Stimulated activated CD4-positive, alpha-beta T cell treated with anti-CD3 and anti-CD28 coated beads, Interleukin-4, amount 100 ng/mL, for 48 hours (primary cell): ENCODE measurements at regions not wholly inside any gene's neighbourhood (a gene's known extent, or its start where the extent isn't known, plus 50 kb on each side); places are given as distances from the start of the nearest gene placed in this dataset.

Source experiments
- DNase-seq, 2 donors: peaks; one replicate each; pipeline ENCODE4 v3.0.0-alpha.2; 2020; ENCODE audit warnings: low read depth in 2 of 2

DNA sequence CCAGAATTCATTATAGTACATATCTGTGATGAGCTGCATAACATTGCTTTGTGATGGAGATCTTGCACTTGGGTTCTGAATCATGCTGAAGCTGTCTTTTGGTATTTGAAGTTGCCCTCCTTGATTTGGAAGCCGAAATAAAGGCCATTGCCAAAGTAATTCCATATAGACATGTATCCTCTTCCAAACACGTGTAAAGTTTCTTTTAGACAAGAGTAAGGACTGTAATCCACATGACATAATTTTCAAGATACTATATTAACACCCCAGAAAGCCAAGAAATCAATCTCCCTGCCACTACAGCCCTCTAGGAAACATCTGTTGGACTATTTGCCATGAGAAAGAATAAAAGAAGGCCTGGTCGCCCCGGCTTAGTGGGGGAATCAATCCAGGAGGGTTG is 754.2 kb downstream of the FGF9 start:
- DNase-seq = no peak

DNA sequence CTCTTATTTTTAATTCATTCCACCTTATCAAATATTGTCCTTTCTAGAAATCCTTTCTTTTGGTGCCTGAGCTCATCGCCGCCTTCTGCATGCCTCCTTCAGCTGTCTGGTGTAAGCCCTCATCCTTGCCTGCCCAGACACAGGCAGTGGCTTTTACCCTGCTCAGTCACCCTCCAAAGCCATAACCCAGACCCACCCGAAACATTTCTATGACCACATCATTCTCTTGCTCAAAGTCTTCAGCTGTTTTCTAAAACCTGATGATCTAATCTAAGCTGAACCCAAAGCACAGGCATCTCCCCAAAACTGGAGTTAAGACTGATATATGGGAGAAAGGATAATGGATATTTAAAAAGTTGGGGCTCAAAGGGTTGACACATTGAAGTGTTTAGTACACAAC is 753.7 kb upstream of the SGCG start:
- DNase-seq = no peak

DNA sequence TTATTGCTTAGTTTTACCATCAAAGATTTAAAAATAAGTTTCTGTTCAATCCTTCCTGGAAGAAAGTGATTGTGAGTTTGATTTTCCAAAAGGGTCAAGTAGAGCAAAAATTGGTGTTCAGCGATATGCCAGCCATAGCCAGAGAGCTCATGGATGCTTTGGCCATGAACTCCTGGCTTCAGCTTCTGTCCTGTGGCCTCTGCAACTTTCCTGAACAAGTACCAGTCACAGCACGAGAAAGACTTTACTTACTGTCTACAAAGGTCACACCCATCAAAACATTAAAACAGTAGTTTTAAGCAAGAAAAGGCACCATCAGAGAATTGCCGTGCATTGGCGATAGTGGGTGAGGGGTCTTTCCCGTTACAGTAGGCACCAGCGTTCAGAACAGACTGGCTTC is 753.0 kb upstream of the SGCG start:
- DNase-seq = no peak

DNA sequence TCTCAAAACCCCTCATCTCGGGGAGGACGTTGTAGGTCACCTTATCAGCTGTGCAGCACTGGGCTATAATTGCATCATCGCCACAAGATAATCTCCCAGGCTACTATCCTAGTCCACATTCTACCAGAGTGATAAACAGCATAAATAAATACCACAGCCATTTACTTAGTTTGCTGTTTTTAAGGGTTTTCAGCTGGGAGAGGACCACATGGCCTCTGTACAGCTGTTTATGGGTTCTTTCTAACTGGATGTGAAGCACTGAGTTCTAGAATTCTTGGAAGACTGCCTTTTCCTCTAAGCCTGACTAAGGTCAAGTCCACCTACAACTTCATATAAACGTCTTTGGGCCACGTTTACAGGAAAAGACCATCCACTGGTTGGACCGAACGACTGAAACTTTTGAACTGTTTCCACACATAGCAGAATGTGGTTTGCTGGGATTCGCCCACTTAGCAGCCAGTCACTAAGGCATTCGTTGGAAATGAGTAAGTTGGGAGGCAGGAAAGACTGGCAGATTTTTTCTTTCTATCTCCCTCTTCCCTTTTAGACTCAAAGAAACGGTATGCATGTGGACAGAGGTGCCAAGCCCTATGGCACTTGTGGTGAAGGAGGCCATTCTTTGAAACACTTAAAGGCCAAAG is 752.5 kb upstream of the SGCG start:
- no peak for DNase-seq

DNA sequence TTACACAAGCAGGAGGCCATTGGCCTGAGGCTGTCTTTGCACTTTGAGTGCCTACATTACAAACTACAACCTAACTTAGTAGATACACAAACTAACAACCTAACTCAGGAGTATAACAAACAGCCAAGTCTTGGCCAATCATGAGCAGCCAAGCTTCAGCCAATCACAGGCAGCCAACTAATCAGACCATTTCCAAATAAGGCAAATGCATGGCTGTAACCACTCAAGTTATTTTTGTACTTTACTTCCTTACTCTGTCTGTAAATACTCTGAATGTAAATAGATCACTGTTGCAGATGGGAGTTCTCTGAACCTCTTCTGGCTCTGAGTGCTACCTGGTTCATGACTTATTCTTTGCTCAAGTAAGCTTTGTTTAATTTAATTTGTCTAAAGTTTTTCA is 748.1 kb upstream of the SGCG start:
- DNase-seq = no peak

DNA sequence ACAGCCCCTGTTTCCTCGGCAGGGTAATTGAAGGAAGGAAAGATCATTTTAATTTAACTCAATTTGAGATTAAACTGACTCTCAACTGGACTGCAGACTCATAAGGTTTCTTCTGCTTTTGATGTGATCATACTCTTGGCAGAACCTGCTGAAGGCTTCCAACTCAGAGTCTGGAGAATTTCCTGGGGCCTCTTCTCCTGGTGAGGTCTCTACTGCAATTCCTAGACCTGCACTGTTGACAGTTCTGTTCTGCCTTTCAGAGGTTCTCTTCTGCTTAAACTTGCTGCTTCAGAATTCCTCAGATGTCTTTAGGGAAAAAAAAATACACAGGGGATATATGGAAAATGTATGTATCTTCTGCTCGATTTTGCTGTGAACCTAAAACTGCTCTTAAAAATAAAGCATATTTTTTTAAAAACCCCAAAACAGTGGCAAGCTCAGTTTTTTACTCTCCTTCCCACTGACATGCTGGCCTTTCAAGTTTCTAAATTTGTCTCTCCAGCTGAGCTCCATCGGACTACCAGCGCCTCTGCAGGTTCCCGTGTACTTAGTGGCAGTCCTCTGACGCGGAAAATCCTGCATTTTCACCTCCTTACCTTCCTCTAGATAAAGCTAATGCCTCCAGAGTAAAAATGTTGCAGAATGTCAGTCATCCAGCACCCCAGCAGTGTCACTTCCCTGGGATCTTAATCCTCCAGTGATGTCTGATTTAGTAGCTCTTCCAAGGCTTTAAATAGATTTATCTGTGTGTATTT is 733.5 kb upstream of the SGCG start:
- no peak for DNase-seq

DNA sequence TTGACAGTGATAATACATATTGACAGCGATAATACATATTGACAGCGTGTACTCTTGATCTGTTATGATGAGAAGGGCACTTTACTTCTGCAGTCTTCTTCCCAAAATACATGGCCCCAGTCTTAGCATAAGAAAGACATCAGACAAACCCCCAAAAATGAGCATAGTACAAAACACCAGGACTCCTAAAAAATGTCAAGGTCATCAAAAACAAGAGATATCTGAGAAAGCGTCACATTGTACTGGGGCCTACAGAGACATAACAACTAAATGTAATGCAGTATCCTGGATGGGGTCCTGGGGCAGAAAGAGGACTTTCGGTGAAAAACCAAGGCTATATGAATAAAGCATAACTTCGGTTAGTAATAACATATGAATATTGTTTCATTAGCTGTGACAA is 731.5 kb upstream of the SGCG start:
- DNase-seq = no peak

DNA sequence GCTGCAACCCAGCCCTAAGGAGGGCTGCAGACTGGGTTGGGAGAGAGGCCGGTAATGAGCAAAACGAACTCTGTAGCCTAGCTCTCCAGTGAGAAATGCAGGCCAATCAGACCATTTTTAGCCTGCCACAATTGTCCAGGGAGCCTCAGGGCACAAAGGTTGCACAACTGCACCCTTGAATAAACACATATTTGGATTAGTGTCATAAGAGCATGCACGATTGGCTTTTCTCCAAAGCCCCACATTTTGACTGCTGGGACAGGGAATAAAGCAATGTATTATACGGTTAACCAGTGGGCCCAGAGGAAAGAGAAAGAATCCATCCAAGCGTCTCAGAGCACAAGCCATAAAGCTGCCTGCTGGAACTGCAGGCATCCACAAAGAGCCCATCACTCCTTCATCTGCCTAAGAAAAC is 729.4 kb upstream of the SGCG start:
- no peak for DNase-seq

DNA sequence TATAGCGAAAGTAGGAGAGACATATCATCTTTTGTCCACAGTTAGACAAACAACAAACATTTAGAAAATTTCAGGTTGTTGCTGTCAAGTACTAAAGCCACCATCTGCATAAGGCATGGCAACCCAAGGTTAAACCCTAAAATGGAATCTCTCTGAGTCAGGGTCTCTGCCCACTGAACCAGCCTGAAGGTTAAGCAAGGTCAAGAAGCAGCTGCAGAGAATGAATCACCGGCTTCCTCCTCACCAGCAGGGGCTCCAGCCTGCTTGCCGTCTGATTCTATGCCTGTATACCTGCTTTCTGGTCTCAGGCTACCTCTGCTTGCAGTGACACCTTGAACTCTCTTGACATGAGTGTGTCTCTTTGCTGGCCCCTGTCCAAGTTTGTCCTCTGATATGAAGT is 726.2 kb upstream of the SGCG start:
- DNase-seq = no peak

DNA sequence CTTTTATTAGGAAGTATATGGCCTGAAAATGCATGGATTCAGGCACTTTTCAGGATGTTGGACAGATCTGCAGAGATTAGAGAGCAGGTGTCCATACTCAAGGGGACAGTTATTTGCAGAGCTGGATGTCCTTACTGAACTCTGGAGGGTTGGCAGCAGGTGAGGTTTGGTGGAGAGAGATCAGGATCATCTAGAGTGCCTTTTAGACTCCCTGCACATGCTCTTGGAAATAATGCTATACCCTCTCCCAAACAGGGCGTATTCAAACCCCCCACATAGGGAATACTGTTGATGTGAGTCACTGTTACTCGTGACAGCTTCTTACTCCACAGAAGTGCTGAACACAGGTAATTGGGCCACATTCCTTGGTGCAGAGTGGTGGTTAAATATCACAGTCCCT is 725.7 kb upstream of the SGCG start:
- DNase-seq = no peak

DNA sequence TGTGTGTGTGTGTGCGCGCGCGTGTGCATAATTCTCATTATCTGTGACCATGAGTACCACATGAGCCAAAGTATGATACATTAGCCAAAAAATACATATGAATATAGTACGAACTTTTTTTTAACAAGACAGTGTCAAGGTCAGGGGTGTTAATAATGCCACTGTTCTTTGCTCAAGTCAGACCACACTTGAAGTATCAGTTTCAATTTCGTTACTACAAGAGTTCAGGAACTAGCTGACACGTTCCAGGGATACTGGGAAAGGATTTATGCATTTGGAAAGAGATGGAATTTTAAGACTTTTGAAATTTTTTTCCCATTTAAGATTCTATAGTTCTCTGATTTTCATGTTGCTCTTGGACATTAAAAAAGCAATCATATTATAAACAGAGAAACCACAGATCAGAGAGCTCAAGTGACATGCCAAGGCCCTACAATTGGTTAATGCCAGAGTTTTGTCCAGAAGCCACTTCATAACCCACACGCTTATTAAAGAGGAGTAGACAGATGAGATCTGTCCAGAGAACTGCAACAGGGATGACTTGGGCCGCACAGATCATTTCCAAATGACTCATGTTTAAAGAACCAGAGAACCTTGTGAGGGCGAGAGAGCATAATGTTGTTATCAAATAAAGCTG is 718.8 kb upstream of the SGCG start:
- DNase-seq = no peak

DNA sequence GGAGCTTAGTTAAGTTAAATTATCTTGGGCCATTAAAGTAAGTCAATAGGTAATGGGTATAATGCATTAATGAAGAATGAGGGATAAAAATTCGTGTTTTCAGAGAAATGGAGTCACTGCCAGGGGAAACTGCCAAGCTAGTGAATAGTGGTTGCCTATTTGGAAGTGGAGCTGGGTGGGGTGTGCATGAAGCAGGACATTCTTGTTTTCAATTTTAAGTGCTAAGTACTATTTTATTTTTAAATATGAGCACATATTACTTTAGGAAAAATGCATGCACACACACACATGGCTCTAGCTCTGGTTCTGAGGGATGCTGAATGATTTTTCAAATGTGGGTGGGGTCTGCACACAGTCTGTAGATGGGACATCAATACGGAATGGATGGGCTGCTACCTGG is 717.7 kb upstream of the SGCG start:
- no peak for DNase-seq

DNA sequence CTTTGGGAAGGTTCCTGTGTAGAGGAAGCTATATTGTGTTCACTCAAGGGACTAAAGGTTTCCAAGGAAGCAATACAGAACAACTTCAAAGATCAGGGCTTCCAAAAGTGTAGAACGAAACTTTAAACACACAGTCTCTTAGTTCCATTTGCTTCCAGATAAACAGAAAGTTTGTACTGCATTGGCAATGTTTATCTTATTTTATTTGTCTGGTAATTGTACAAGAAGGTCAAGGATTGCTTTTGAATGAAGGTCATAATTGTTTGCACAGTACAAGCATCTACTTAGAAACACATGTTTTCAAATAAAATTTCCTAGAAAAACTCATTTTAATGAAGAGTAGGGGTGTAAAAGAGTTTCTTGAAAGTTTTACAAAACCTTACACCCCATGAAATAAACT is 712.7 kb upstream of the SGCG start:
- DNase-seq = no peak

DNA sequence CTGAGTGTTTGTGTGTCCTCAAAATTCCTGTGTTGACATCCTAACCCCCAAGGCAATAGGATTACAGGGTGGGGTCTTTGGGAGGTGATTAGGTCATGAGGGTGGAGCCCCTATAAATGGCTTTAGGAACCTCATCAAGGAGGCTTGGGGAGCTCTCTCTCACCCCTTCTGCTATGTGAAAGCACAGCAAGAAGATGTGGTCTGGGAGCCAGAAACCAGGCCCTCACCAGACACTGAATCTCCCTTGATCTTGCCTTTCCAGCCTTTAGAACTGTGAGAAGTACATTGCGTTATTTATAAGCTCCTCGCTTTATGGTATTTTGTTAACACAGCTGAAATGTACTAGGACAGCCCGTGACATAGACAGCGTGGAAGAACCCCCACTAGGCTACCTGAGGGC is 712.0 kb upstream of the SGCG start:
- no peak for DNase-seq

DNA sequence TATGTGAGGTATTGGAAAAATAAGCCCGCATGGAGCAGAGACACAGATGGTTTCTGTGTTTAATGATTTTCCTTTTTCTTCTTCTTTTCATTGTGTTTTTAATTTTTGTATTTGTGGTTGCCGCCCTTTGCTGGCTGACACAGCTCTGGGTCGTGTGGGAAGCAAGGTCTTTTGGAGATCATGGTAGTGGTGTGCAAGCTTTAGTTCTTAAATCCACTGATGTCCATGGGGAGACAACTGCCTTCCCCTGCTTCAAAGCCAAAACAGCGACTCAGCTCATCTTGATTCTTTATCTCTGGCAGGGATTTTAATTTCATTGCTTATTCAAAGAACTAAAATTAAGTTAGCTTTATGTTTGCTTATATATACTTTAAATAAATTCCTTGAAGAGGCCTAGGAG is 711.3 kb upstream of the SGCG start:
- DNase-seq = no peak

DNA sequence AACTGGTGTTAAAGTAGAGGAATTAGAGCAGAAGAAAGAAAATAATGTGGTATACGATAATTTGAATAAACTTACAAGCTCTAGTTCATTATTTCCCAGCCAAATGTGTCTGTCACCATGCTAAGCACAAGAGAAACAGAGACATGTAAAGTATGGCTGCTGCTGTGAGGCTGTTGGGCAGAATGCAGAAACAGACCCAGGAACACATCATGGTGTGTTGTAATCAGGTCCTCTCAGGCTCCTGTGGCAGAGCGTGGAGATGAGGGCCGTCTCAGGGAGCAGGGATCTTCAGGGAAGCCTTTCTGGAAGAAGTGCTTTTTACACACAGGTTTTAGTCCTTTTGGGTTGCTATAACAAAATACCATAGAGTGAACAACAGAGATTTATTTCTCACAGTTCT is 710.7 kb upstream of the SGCG start:
- no peak for DNase-seq

DNA sequence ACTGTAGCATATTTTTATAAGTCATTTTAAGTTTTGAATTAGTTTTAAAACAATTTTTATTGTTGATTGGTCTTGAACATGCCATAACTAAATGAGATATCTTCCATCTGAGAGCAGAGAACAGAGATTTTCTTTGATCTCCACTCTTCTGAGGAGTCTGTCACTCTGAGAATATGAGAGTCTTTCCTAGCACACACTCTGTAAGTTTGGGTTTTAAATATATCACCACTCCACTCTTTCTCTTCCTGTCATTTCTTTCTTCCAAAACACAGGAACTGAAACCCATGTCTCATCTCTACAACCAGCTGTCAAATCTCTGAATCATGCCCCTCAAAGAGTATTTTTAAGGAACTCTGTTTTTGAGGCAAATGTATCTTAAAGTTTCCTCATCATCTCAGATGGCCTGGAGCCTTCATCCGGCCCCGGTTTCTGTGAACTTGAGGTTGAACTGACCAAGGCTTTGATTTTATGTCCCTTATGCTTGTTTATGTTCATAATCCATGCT is 698.2 kb upstream of the SGCG start:
- DNase-seq = no peak

DNA sequence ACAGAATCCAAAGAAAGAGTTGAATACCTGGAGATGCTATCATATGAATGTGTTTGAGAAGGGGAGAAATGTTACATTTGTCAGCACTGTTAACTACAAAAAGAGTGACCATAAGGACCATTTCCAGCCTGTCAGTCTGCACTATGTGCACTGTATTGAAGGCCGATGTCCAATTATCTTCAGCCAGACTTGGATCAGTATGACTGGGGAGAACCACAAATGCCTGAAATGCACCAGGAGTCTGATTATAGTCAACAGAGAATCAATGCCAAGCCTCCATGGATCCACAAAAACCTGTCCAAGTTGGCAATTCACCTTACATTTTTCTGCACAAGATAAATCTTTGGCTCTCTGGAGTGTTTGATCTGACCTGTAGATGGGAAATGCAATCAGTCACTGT is 697.5 kb upstream of the SGCG start:
- no peak for DNase-seq

DNA sequence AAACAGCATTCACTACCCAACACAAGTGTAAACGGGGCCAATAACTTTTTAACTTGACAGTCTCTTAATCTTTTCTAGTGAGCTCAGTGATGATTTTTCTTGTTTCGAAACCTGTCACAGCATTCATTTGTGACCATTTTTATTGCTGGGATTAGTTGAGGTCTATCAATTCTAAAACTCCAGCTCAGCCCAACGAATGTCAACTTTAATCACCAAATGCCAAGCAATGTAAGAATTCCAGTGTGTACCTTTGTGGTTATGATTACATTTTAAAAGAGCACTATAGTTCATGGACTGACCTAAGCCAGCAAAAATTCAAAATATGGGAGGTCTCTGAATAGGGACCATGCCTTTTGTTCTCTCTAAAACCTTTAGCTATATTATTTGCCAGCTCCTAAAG is 694.3 kb upstream of the SGCG start:
- no peak for DNase-seq

DNA sequence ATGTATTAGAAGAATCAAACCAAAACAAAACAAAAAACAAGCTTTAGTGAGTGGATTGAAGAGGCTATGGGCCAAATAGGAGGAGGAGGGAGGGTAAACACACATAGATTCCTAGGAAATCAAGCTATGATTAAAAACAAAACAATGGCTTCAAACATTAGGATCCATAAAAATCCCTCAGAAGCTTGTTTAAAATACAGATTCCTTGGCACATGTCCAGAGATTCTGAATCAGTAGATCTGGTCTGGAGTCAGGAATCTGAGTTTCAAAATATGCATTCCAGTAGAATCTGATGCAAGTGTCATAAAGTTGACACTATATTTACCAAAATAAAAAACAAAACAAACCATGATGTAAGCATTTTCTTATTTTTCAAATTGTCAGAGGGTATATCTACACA is 692.8 kb upstream of the SGCG start:
- DNase-seq = no peak

DNA sequence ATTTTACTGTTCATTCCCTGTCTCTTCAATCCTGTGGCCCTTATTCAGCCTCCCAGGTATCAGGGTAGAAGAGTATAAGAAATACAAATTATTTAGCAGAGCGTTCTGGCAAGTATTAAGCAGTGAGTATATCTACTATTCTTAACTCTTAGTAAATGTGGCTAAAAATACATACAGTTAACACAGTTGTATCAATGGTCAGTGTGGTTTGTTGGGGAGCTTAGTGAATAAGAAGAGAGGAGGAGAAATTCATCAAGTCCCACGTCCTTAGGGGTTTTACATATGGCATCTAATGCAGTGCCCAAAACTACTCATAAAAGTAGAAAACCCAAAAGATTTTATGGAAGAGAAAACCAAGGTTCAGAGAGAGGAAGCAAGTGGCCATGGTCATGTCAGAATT is 691.0 kb upstream of the SGCG start:
- no peak for DNase-seq

DNA sequence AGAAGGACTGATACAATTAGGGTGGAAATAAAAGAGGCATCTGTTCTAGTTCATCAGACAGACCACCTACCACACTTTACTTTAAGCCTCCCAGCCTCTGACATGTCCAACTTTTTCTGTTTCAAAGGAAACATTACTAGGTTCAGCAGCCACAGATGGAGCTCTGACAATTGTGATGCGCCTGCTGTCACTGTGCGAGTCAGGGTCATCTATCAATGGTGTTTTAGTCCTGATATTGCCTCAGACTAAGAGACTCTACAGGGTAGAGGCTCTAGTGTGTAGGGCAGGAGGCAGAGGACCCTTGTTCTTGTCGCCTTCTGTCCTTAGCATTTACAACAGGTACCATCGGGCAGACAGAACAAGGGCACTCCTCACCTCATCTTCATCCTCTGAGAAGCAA is 685.0 kb upstream of the SGCG start:
- no peak for DNase-seq

DNA sequence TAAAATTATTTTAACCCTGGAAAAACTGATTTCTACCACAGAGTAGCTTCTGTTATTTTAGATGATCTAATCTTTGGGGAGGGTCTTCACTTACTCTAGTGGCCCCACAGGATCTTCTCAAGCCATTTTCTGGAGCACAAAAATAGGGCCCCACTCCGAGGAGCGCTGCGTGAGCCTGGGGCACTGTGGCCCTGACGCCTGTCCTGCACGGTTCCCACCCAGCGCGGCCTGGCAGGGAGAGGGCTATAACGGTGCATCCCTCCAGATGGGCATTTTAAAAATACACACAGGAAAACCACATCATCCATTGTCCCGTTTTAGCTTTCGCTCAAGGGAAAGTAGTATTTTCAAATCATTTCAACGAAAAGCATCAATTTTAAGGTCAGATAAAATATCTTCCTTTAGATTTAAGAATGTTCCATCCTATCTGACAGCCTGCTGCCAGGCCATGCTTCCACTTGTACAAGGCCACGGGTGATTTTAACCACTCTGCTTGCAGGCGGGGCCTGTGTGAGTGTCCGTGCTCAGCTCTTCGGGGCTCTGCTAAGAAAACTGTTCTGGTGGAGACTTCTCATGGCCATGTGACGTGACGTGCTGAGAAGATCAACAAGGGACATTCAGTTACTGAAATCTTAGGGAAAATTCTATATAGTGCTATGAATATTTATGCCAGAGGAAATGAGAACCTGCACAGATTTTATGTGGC is 683.8 kb upstream of the SGCG start:
- no peak for DNase-seq
